ENCODE measurements at regions not wholly inside any gene's neighbourhood (a gene's known extent, or its start where the extent isn't known, plus 50 kb on each side); places are given as distances from the start of the nearest gene placed in this dataset.

GRCh38 chr2:103963146-103963725 lies 890.7 kb upstream of the POU3F3 start:
- H3K4me3 ChIP-seq = no peak overlapping the region

GRCh38 chr2:103977241-103977640 lies 876.7 kb upstream of the POU3F3 start:
- H3K4me1 ChIP-seq (replicated peaks in 1 of 2) = peaks cover 0 to 16% of the 10 kb centered on the region in 2 donors
- WGBS, 10 experiments = 36 to 98% (median 87%) methylated on average over 2 to 4 of the region's 4 CpGs
- in situ Hi-C loops (cut with MboI; ENCODE audit: low pct_unique_long_range_greater_than_20kb in 2 of 9, low sequenced_read_pairs in 9 of 9, unreplicated experiment in 9 of 9) = no loop called here

More at GRCh38 chr2:103963146-103963725, 890.7 kb upstream of the POU3F3 start:
- Histone ChIP-seq H3K27ac (no peak overlapping the region), H3K4me1 (replicated peaks in 1 of 2) (peaks cover 8 to 35% of the 10 kb centered on the region in 2 donors)
- ATAC-seq (replicated peaks in 6 of 8) = peak in 1 of 8 experiments; percentile 24
- in situ Hi-C loops (cut with MboI; ENCODE audit: low pct_unique_long_range_greater_than_20kb in 2 of 9, low sequenced_read_pairs in 9 of 9, unreplicated experiment in 9 of 9) = loop anchor here in 2 of 9 experiments (25.0 kb wide), 1 partner anchor 899 kb away; the partner anchor contains the start of gene POU3F3 (in 2 of the 2)
- 48 to 80% (median 65%) methylated on average over 1 to 5 of the region's 5 CpGs; no CpG with 5 or more reads in 2 of the 10 experiments for WGBS, 10 experiments

GRCh38 chr2:103977668-103978067 lies 876.2 kb upstream of the POU3F3 start:
- Histone ChIP-seq H3K4me1 (replicated peaks in 1 of 2) (peaks cover 0 to 16% of the 10 kb centered on the region in 2 donors), H3K27ac (no peak overlapping the region), H3K4me3 (no peak overlapping the region)
- in situ Hi-C loops (cut with MboI; ENCODE audit: low pct_unique_long_range_greater_than_20kb in 2 of 9, low sequenced_read_pairs in 9 of 9, unreplicated experiment in 9 of 9) = no loop called here
- peak in 7 of 8 experiments; percentile 25 to 90 (median 71) for ATAC-seq (replicated peaks in 6 of 8)

More at GRCh38 chr2:103977241-103977640, 876.7 kb upstream of the POU3F3 start:
- no peak overlapping the region for H3K4me3 ChIP-seq
- H3K27ac ChIP-seq = no peak overlapping the region
- ATAC-seq (replicated peaks in 6 of 8) = no peak

- Histone ChIP-seq H3K27ac (no peak overlapping the region), H3K4me1 (replicated peaks in 1 of 2) (peaks cover 0 to 13% of the 10 kb centered on the region in 2 donors), H3K4me3 (no peak overlapping the region)
- 0 to 100% (median 100%) methylated on average over 1 of the region's 1 CpG; no CpG with 5 or more reads in 3 of the 10 experiments for WGBS, 10 experiments
- in situ Hi-C loops (cut with MboI; ENCODE audit: low pct_unique_long_range_greater_than_20kb in 2 of 9, low sequenced_read_pairs in 9 of 9, unreplicated experiment in 9 of 9) = no loop called here
- no peak for ATAC-seq (replicated peaks in 6 of 8)
Measured at GRCh38 chr2:103980401-103980800, 873.5 kb upstream of the POU3F3 start.

GRCh38 chr2:103982691-103983090 lies 871.2 kb upstream of the POU3F3 start:
- no peak for ATAC-seq (replicated peaks in 6 of 8)
- in situ Hi-C loops (cut with MboI; ENCODE audit: low pct_unique_long_range_greater_than_20kb in 2 of 9, low sequenced_read_pairs in 9 of 9, unreplicated experiment in 9 of 9) = no loop called here
- H3K4me1 ChIP-seq (replicated peaks in 1 of 2) = peaks cover 0 to 7% of the 10 kb centered on the region in 2 donors
- no peak overlapping the region for H3K27ac ChIP-seq
- WGBS, 10 experiments = 72 to 100% (median 86%) methylated on average over 1 to 3 of the region's 3 CpGs; no CpG with 5 or more reads in 2 of the 10 experiments
- no peak overlapping the region for H3K4me3 ChIP-seq

GRCh38 chr2:103986001-103986400 lies 867.9 kb upstream of the POU3F3 start:
- H3K27ac ChIP-seq = no peak overlapping the region
- in situ Hi-C loops (cut with MboI; ENCODE audit: low pct_unique_long_range_greater_than_20kb in 2 of 9, low sequenced_read_pairs in 9 of 9, unreplicated experiment in 9 of 9) = no loop called here
- H3K4me1 ChIP-seq (replicated peaks in 1 of 2) = no peaks in the 10 kb centered on the region
- no peak for ATAC-seq (replicated peaks in 6 of 8)
- WGBS, 10 experiments = 16 to 100% (median 87%) methylated on average over 1 to 4 of the region's 4 CpGs
- H3K4me3 ChIP-seq = no peak overlapping the region

GRCh38 chr2:103991591-103991990 lies 862.3 kb upstream of the POU3F3 start:
- in situ Hi-C loops (cut with MboI; ENCODE audit: low pct_unique_long_range_greater_than_20kb in 2 of 9, low sequenced_read_pairs in 9 of 9, unreplicated experiment in 9 of 9) = no loop called here
- no peak overlapping the region for H3K27ac ChIP-seq
- ATAC-seq (replicated peaks in 6 of 8) = no peak
- 0 to 100% (median 91%) methylated on average over 1 to 2 of the region's 2 CpGs for WGBS, 10 experiments
- H3K4me1 ChIP-seq (replicated peaks in 1 of 2) = no peaks in the 10 kb centered on the region
- H3K4me3 ChIP-seq = no peak overlapping the region

GRCh38 chr2:104004821-104005220 lies 849.1 kb upstream of the POU3F3 start:
- Histone ChIP-seq H3K4me1 (replicated peaks in 1 of 2) (no peaks in the 10 kb centered on the region), H3K27ac (no peak overlapping the region), H3K4me3 (no peak overlapping the region)
- WGBS, 10 experiments = 0 to 100% (median 96%) methylated on average over 1 to 3 of the region's 3 CpGs
- in situ Hi-C loops (cut with MboI; ENCODE audit: low pct_unique_long_range_greater_than_20kb in 2 of 9, low sequenced_read_pairs in 9 of 9, unreplicated experiment in 9 of 9) = no loop called here
- no peak for ATAC-seq (replicated peaks in 6 of 8)

GRCh38 chr2:104016801-104017200 lies 837.1 kb upstream of the POU3F3 start:
- Histone ChIP-seq H3K27ac (no peak overlapping the region), H3K4me1 (replicated peaks in 1 of 2) (no peaks in the 10 kb centered on the region), H3K4me3 (no peak overlapping the region)
- WGBS, 10 experiments = 14 to 100% (median 82%) methylated on average over 1 to 3 of the region's 3 CpGs
- ATAC-seq (replicated peaks in 6 of 8) = no peak
- in situ Hi-C loops (cut with MboI; ENCODE audit: low pct_unique_long_range_greater_than_20kb in 2 of 9, low sequenced_read_pairs in 9 of 9, unreplicated experiment in 9 of 9) = no loop called here

- H3K27ac ChIP-seq = no peak overlapping the region
- 0 to 100% (median 57%) methylated on average over 1 to 2 of the region's 2 CpGs; no CpG with 5 or more reads in 4 of the 10 experiments for WGBS, 10 experiments
- H3K4me1 ChIP-seq (replicated peaks in 1 of 2) = peaks cover 12 to 47% of the 10 kb centered on the region in 2 donors
- in situ Hi-C loops (cut with MboI; ENCODE audit: low pct_unique_long_range_greater_than_20kb in 2 of 9, low sequenced_read_pairs in 9 of 9, unreplicated experiment in 9 of 9) = no loop called here
- H3K4me3 ChIP-seq = no peak overlapping the region
- ATAC-seq (replicated peaks in 6 of 8) = no peak
Measured at GRCh38 chr2:104023306-104023705, 830.6 kb upstream of the POU3F3 start.

GRCh38 chr2:104023765-104024164 lies 830.1 kb upstream of the POU3F3 start:
- Histone ChIP-seq H3K27ac (no peak overlapping the region), H3K4me1 (replicated peaks in 1 of 2) (peaks cover 12 to 49% of the 10 kb centered on the region in 2 donors), H3K4me3 (no peak overlapping the region)
- 16 to 74% (median 31%) methylated on average over 1 to 8 of the region's 8 CpGs; no CpG with 5 or more reads in 4 of the 10 experiments for WGBS, 10 experiments
- in situ Hi-C loops (cut with MboI; ENCODE audit: low pct_unique_long_range_greater_than_20kb in 2 of 9, low sequenced_read_pairs in 9 of 9, unreplicated experiment in 9 of 9) = no loop called here
- ATAC-seq (replicated peaks in 6 of 8) = no peak

- peak in 5 of 8 experiments; percentile 55 to 90 (median 69) for ATAC-seq (replicated peaks in 6 of 8)
- WGBS, 10 experiments = 0 to 88% (median 31%) methylated on average over 1 of the region's 1 CpG; no CpG with 5 or more reads in 4 of the 10 experiments
- in situ Hi-C loops (cut with MboI; ENCODE audit: low pct_unique_long_range_greater_than_20kb in 2 of 9, low sequenced_read_pairs in 9 of 9, unreplicated experiment in 9 of 9) = no loop called here
- peaks cover 12 to 49% of the 10 kb centered on the region in 2 donors for H3K4me1 ChIP-seq (replicated peaks in 1 of 2)
- H3K27ac ChIP-seq = no peak overlapping the region
- no peak overlapping the region for H3K4me3 ChIP-seq
Measured at GRCh38 chr2:104025295-104025694, 828.6 kb upstream of the POU3F3 start.

GRCh38 chr2:104026725-104027124 lies 827.2 kb upstream of the POU3F3 start:
- peaks cover 12 to 49% of the 10 kb centered on the region in 2 donors for H3K4me1 ChIP-seq (replicated peaks in 1 of 2)
- in situ Hi-C loops (cut with MboI; ENCODE audit: low pct_unique_long_range_greater_than_20kb in 2 of 9, low sequenced_read_pairs in 9 of 9, unreplicated experiment in 9 of 9) = no loop called here
- 0 to 100% (median 59%) methylated on average over 1 to 11 of the region's 13 CpGs; no CpG with 5 or more reads in 2 of the 10 experiments for WGBS, 10 experiments
- H3K4me3 ChIP-seq = peak overlapping the region in 1 of 5 donors; percentile 15
- no peak overlapping the region for H3K27ac ChIP-seq
- peak in 4 of 8 experiments; percentile 56 to 91 (median 82) for ATAC-seq (replicated peaks in 6 of 8)

GRCh38 chr2:104027321-104027720 lies 826.6 kb upstream of the POU3F3 start:
- H3K4me3 ChIP-seq = no peak overlapping the region
- in situ Hi-C loops (cut with MboI; ENCODE audit: low pct_unique_long_range_greater_than_20kb in 2 of 9, low sequenced_read_pairs in 9 of 9, unreplicated experiment in 9 of 9) = no loop called here
- peaks cover 12 to 49% of the 10 kb centered on the region in 2 donors for H3K4me1 ChIP-seq (replicated peaks in 1 of 2)
- no peak for ATAC-seq (replicated peaks in 6 of 8)
- WGBS, 10 experiments = 0 to 100% (median 86%) methylated on average over 1 to 2 of the region's 2 CpGs; no CpG with 5 or more reads in 1 of the 10 experiments
- no peak overlapping the region for H3K27ac ChIP-seq

All from motor neuron (in vitro differentiated cells).